ENCODE measurements at regions not wholly inside any gene's neighbourhood (a gene's known extent, or its start where the extent isn't known, plus 50 kb on each side); places are given as distances from the start of the nearest gene placed in this dataset.

DNA sequence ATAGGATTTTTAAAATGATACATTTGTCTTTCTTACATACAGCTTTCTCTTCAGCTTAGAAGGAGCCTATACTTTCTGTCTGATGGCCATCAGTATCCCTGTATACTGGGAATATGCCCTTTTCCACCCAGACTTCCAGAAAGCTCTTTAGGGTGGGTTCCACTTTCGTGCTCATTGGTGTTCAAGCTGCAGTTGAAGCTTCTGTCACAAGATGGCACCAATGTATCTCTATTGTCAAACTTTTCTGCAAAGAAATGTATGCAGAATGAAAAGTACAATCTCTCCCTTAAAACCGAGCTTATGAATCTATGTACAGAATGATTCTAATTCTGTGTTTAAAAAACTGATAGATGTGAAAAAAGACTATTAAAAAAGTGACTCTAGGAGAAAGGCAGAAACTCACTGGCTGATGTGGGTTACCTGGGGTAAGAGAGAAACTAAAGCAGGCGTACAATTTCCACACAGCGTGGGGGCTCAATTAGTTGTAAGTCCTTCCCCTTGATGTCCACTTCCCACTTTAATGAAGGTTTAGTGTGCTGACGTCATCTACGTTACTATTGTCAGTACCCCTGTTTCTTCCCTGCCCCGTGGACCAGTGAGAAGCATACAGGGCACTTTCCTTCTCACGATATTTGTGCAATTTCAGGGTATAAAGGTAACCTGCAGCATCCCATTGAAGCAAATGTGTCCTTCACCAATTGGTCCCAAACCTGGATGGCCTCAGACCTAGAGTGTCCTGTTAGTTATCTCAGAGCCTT lies 57.3 kb upstream of the TCEAL2 start:
- peak; percentile 2 for DNase-seq (ENCODE audit: low read depth)

GRCh38 chrX:102063445-102064074 lies 61.9 kb upstream of the TCEAL2 start:
- no peak for DNase-seq (ENCODE audit: low read depth)

DNA sequence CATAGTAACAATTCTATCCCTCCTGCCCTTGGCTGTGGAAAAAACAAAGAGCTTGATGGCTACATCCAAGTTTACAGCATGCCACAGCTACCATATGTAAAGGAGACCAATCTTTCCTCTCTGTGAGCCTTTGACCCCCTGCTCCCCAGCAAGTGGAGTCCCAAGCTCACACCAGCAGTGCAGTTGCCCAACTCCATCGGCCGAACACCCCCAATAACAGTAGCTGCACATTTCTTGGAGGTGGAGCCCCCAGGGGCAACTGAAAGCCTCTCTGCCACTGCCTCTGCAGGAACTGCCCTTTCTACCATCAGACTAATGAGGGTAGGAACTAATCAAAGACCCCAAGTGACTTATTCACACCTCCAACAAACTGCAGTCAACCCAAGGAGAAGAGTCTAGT lies 81.0 kb upstream of the TCEAL2 start:
- no peak for DNase-seq (ENCODE audit: low read depth)

- no peak for DNase-seq (ENCODE audit: low read depth)
Observed at GRCh38 chrX:102043380-102043779, 82.1 kb upstream of the TCEAL2 start.

DNA sequence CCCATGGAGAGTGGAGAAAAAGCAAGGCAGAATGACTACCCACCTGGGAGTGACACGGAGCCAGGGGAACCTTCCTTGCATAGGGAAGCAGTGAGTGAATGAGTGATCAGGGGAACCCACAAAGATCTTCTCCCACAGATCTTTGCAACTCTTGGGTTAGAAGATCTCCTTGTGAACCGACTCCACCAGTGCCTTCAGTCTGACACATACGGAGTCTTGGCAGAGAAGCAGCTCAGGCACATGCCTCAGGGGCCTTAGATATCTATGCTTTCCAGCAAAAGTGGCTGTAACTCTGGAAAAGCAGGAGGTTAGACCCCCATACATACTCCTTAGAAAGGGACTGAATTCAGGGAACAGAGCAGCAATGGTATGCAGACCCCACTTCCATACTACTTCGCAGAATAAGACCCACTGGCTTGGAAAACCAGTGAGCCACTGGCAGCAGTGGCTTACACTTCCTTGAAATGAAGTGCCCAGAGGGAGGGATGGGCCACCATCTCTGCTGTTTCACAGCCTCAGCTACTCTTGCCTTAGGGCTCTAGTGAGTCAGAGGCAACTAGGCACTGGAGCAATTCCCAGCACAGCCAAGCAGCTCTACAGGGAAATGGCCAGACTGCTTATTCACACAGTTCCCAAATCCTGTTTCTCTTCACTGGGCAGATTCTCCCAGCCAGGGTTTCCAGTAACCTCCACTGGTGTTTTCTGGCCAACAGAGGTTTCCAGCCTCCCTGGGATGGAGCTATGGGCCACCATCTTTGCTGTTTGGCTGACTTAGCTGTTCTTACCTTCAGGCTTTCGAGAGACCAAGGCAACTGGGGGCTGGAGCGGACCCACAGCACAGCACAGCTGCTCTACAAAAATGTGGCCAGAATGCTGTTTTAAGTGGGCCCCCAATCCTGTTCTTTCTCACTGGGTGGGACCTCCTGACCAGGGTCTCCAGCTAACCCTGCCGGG lies 82.8 kb upstream of the TCEAL2 start:
- no peak for DNase-seq (ENCODE audit: low read depth)

DNA sequence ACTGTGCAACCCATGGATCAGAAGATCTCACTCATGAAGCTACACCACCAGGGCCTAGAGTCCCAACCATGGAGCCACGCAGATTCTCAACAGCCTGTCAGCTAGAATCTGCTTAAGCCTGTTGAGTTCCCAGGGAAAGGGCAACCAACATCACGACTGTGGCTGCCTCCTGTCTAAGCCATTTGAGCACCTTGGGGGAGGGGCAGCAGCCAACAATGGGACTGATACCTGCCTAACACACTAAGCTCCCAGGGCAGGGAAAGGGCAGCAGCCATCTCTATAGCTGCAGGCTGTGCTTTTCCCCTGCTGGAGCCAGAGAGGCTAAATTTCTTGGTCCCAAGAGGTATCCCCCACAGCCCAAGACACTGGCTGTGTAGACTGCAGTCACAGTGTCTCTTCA lies 96.5 kb upstream of the TCEAL2 start:
- DNase-seq (ENCODE audit: low read depth), result no peak

DNA sequence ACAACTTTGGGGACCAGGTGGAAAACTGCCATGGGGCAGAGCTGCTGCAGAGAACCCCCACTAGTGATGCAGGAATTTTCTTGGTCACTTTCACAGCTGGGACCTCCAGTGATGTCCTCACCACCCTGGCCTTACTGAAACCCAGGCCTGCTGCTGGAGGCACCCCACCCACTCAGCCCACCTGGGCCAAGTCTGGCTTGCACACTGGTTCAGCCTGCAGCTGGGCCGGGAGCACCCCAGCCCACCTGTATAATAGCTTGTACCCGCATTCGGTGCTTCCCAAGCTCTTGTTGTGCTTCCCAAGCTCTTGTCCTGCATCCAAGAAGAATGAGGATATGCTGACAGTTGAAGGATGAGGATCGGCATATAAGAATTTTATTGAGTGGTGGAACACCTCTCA lies 86.4 kb upstream of the ZMAT1 start:
- no peak for DNase-seq (ENCODE audit: low read depth)

- no peak for DNase-seq (ENCODE audit: low read depth)
Observed at GRCh38 chrX:102008901-102009300, 77.1 kb upstream of the ZMAT1 start.

DNA sequence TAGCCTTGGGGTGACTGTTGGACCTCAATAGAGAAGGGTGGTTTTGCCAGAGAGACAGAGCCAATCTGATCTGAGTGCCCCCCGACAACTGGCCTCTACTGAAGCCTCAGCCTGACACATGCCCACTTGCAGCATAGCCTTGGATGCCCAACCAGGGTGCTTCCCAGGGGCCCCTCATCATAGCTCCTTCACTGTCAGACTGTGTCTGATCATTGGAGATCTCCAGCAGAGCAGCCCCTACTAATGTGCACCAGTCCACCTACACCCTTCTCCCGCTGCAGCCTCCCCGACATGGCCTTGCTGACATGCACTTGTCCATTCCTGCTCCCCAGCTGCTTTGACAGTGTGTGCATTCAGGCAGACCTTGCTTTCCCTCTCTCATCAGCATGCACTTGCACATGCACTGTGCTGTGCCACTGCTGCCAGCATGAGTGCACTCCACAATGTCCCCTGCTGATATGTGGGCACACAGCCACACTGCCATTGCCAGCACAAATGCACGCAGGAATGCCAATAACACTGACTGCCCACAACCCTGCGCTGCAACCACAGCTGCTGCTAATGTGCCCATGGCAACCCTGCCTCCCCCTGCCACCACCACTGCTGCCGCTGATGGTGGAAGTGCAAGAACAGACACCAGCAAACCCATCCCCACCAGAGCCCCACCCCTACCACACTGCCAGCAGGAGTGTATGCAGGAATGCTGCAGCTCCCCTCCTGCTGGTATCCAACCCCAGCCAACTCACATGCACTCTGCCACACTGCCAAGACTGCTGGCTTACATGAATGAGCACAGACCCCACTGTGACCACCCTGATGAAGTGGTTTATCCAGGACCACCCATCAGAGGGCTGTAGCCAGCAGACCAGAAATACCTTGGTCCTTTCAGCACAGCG lies 68.1 kb upstream of the ZMAT1 start:
- no peak for DNase-seq (ENCODE audit: low read depth)

DNA sequence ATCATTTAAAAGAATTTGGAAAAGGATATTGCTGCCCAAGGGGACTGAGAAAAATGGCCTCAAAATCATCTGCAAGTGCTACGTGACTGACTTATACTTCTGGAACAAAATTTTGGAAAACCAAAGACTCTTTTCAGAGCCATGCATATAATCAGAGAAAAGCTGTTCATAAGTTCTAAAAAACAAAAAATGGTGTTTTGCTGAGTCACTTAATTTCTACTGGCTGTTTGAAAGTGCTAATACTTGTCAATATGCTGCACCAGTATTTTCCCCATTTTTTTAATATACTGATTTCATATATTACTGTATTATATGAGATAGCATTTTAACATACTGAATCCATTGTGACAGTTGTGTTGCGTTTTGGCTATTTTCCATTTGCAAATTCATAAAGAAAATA lies 61.5 kb upstream of the ZMAT1 start:
- DNase-seq (ENCODE audit: low read depth), result no peak

DNA sequence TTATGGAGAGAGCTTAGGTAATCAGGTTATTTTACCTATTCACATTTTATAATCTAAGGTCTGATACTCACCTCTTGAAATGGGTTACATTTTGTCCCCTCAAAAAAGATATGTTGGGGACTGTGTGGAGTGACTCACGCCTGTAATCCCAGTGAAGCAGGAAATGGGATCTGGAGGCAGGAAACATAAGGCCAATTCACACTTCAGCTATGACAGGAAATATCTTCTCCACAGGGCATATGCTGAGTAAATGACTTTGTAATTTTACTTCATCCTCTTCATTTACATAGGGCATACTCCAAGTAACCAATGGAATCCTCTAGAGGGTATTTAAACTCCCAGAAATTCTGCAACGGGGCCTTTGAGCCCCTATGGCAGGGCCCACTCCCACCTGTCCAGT lies 54.8 kb upstream of the ZMAT1 start:
- DNase-seq (ENCODE audit: low read depth), result peak; percentile 8
